Neuronal stem cell (in vitro differentiated cells): ENCODE measurements at regions not wholly inside any gene's neighbourhood (a gene's known extent, or its start where the extent isn't known, plus 50 kb on each side); places are given as distances from the start of the nearest gene placed in this dataset.

Experiments
- DNase-seq: peaks from one replicate; pipeline ENCODE4 v3.0.0-alpha.2; 2013; ENCODE audit warnings: low spot score
- H2AFZ ChIP-seq: one replicate; pipeline ENCODE4 v1.6.1; 2013; ENCODE audit warnings: mild to moderate bottlenecking, low read length, inconsistent platforms
- H2AK5ac ChIP-seq: 2 replicates; pipeline ENCODE4 v1.6.1; 2013; ENCODE audit warnings: low read depth, mild to moderate bottlenecking, inconsistent platforms, low read length, moderate library complexity, mixed read lengths
- H2BK120ac ChIP-seq: 2 replicates; pipeline ENCODE4 v1.6.1; 2013; ENCODE audit warnings: low read depth, mild to moderate bottlenecking, inconsistent platforms, low read length, moderate library complexity, mixed read lengths
- H2BK12ac ChIP-seq: one replicate; pipeline ENCODE4 v1.6.1; 2013; ENCODE audit warnings: low read length, inconsistent platforms
- H2BK15ac ChIP-seq: 2 replicates; pipeline ENCODE4 v1.6.1; 2013; ENCODE audit warnings: mild to moderate bottlenecking, low read length, inconsistent platforms, mixed read lengths
- H2BK5ac ChIP-seq: one replicate; pipeline ENCODE4 v1.6.1; 2013; ENCODE audit warnings: inconsistent platforms, mild to moderate bottlenecking, low read length, moderate library complexity
- H3K14ac ChIP-seq: one replicate; pipeline ENCODE4 v1.6.1; 2013; ENCODE audit warnings: low read length, inconsistent platforms
- H3K18ac ChIP-seq: 2 replicates; pipeline ENCODE4 v1.6.1; 2013; ENCODE audit warnings: low read length, inconsistent platforms
- H3K23ac ChIP-seq: 2 replicates; pipeline ENCODE4 v1.6.1; 2013; ENCODE audit warnings: low read depth, mild to moderate bottlenecking, mixed read lengths, low read length, inconsistent platforms; ENCODE audit not compliant: poor library complexity
- H3K27ac ChIP-seq: replicated peaks from 3 replicates; pipeline ENCODE4 v1.5.1; 2013; ENCODE audit warnings: low read length, inconsistent platforms
- H3K27me3 ChIP-seq, 3 experiments: 2 replicates each; pipeline ENCODE4 v1.6.1; 2013; ENCODE audit warnings: low read length in 3 of 3, mild to moderate bottlenecking in 2 of 3, inconsistent platforms in 1 of 3, low read depth in 1 of 3, mixed read lengths in 1 of 3, moderate library complexity in 1 of 3; ENCODE audit not compliant: control insufficient read depth in 3 of 3, insufficient read depth in 3 of 3
- H3K36me3 ChIP-seq, 2 donors: replicated peaks in 1 of 2; 2 replicates each; pipeline ENCODE4 v1.6.1; 2013; ENCODE audit warnings: low read length in 2 of 2; ENCODE audit not compliant: control insufficient read depth in 2 of 2, insufficient read depth in 2 of 2
- H3K4ac ChIP-seq: 2 replicates; pipeline ENCODE4 v1.6.1; 2013; ENCODE audit warnings: inconsistent platforms, mild to moderate bottlenecking, low read length, moderate library complexity
- H3K4me1 ChIP-seq, 2 donors: 1 replicate in 1 of 2; 2 replicates in 1 of 2; pipeline ENCODE4 v1.6.1; 2013; ENCODE audit warnings: low read length in 2 of 2, low read depth in 1 of 2; ENCODE audit not compliant: control insufficient read depth in 2 of 2, insufficient read depth in 1 of 2
- H3K4me2 ChIP-seq: one replicate; pipeline ENCODE4 v1.6.1; 2013; ENCODE audit warnings: mild to moderate bottlenecking, low read length, inconsistent platforms; ENCODE audit not compliant: insufficient read depth, poor library complexity, severe bottlenecking
- H3K4me3 ChIP-seq, 2 donors: 2 replicates each; pipeline ENCODE4 v1.5.1; 2013; ENCODE audit warnings: low read length in 2 of 2, mild to moderate bottlenecking in 2 of 2, inconsistent platforms in 1 of 2, moderate library complexity in 1 of 2
- H3K79me1 ChIP-seq: one replicate; pipeline ENCODE4 v1.6.1; 2013; ENCODE audit warnings: low read depth, mild to moderate bottlenecking, inconsistent platforms, low read length, moderate library complexity
- H3K9ac ChIP-seq: one replicate; pipeline ENCODE4 v1.6.1; 2013; ENCODE audit warnings: mild to moderate bottlenecking, low read depth, low read length, inconsistent platforms; ENCODE audit not compliant: poor library complexity
- H3K9me3 ChIP-seq, 2 donors: replicated peaks in 1 of 2; 2 replicates each; pipeline versions ENCODE3 to v1.6.1; 2013; ENCODE audit warnings: low read length in 2 of 2, mild to moderate bottlenecking in 2 of 2, inconsistent platforms in 1 of 2, low read depth in 1 of 2, mixed read lengths in 1 of 2, moderate library complexity in 1 of 2; ENCODE audit not compliant: control insufficient read depth in 2 of 2, insufficient read depth in 1 of 2
- H4K8ac ChIP-seq: one replicate; pipeline ENCODE4 v1.6.1; 2013; ENCODE audit warnings: low read depth, mild to moderate bottlenecking, inconsistent platforms, low read length, moderate library complexity
- H4K91ac ChIP-seq: one replicate; pipeline ENCODE4 v1.6.1; 2013; ENCODE audit warnings: low read length, low read depth, mild to moderate bottlenecking, inconsistent platforms; ENCODE audit not compliant: poor library complexity
- whole genome bisulfite sequencing, 2 donors: extraction: QIAGEN DNeasy Blood & Tissue Kit; methylation state at CpG; one replicate each; pipeline ENCODE4 v1.1.7; 2013; ENCODE audit warnings: missing lambda C conversion rate in 2 of 2, mixed read lengths in 1 of 2; ENCODE audit not compliant: insufficient read length in 2 of 2, insufficient replicate concordance in 1 of 2; ENCODE audit errors: extremely low coverage in 2 of 2; 5-methylcytosine and 5-hydroxymethylcytosine counted together

GRCh38 chrX:82591421-82591820 is 916.7 kb upstream of the POU3F4 start:
- no peaks in the 10 kb centered on the region for H3K27me3 ChIP-seq
- H3K4ac ChIP-seq: no peak overlapping the region
- DNase-seq: no peak
- no peak overlapping the region for H3K23ac ChIP-seq
- no peak overlapping the region for H2AFZ ChIP-seq
- H3K14ac ChIP-seq: no peak overlapping the region
- no CpG with 5 or more reads among the region's 3 CpGs for WGBS, 2 donors
- no peak overlapping the region for H2AK5ac ChIP-seq
- H3K79me1 ChIP-seq: no peaks in the 10 kb centered on the region
- no peak overlapping the region for H3K4me3 ChIP-seq
- H2BK120ac ChIP-seq: no peak overlapping the region
- no peak overlapping the region for H2BK15ac ChIP-seq
- H2BK12ac ChIP-seq: no peak overlapping the region
- no peak overlapping the region for H4K8ac ChIP-seq
- no peak overlapping the region for H3K4me2 ChIP-seq
- H3K36me3 ChIP-seq: no peaks in the 10 kb centered on the region
- H2BK5ac ChIP-seq: no peak overlapping the region
- no peak overlapping the region for H3K18ac ChIP-seq
- H3K9ac ChIP-seq: no peak overlapping the region
- no peaks in the 10 kb centered on the region for H3K4me1 ChIP-seq
- no peak overlapping the region for H4K91ac ChIP-seq
- no peak overlapping the region for H3K27ac ChIP-seq
- H3K9me3 ChIP-seq: no peaks in the 10 kb centered on the region

DNA sequence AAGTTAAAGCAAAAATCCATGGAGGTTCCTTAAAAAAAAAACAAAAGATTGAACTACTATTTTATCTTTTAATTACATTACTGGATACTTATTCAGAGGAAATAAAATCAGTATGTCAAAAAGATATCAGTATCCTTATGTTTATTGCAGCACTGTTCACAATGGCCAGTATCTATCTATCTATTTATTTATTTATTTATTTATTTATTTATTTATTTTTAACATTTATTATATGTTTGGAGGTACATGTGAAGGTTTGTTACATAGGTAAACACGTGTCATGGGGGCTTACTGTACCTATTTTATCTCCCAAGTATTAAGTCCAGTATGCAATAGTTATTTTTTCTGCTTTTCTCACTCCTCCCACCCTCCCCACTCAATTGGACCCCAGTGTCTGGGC is 881.1 kb upstream of the POU3F4 start:
- no peaks in the 10 kb centered on the region for H3K27me3 ChIP-seq
- no peak overlapping the region for H2BK12ac ChIP-seq
- no CpG with 5 or more reads among the region's 1 CpG for WGBS, 2 donors
- no peak overlapping the region for H3K4me2 ChIP-seq
- H3K23ac ChIP-seq: no peak overlapping the region
- H3K4me1 ChIP-seq: no peaks in the 10 kb centered on the region
- H2BK120ac ChIP-seq: no peak overlapping the region
- no peaks in the 10 kb centered on the region for H3K79me1 ChIP-seq
- no peaks in the 10 kb centered on the region for H3K36me3 ChIP-seq
- H2BK15ac ChIP-seq: no peak overlapping the region
- no peak overlapping the region for H3K27ac ChIP-seq
- no peak overlapping the region for H3K18ac ChIP-seq
- H3K4me3 ChIP-seq: no peak overlapping the region
- H2BK5ac ChIP-seq: no peak overlapping the region
- DNase-seq: no peak
- H2AFZ ChIP-seq: no peak overlapping the region
- no peak overlapping the region for H3K4ac ChIP-seq
- H3K14ac ChIP-seq: no peak overlapping the region
- no peak overlapping the region for H3K9ac ChIP-seq
- H2AK5ac ChIP-seq: no peak overlapping the region
- no peak overlapping the region for H4K8ac ChIP-seq
- no peaks in the 10 kb centered on the region for H3K9me3 ChIP-seq
- H4K91ac ChIP-seq: no peak overlapping the region

DNA sequence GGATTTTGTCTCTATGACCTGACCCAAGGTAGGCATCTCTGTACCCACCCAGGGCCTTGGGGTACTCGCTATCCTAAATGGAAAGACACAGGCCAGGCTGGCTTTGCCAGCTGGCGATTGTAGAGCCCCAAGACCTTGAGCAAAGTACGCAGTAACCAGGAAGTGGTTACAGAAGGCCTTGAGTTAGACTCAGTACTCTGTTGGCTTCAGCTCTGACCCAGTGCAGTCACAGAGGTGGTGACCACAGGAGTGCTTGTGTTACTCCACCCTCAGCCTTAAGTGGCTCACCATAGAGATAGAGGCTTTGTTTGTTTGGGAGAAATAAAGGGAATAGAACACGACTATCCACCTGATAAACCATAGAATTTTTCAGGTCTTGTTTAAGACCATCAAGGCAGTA is 880.5 kb upstream of the POU3F4 start:
- H2BK15ac ChIP-seq: no peak overlapping the region
- H4K91ac ChIP-seq: no peak overlapping the region
- H3K23ac ChIP-seq: no peak overlapping the region
- WGBS, 2 donors: no CpG with 5 or more reads among the region's 4 CpGs
- H3K14ac ChIP-seq: no peak overlapping the region
- H2BK120ac ChIP-seq: no peak overlapping the region
- no peaks in the 10 kb centered on the region for H3K27me3 ChIP-seq
- no peaks in the 10 kb centered on the region for H3K4me1 ChIP-seq
- H3K27ac ChIP-seq: no peak overlapping the region
- no peak overlapping the region for H3K18ac ChIP-seq
- no peaks in the 10 kb centered on the region for H3K36me3 ChIP-seq
- no peak overlapping the region for H2BK5ac ChIP-seq
- no peaks in the 10 kb centered on the region for H3K79me1 ChIP-seq
- H2AFZ ChIP-seq: no peak overlapping the region
- H3K9ac ChIP-seq: no peak overlapping the region
- H2AK5ac ChIP-seq: no peak overlapping the region
- no peak overlapping the region for H4K8ac ChIP-seq
- no peak for DNase-seq
- H3K9me3 ChIP-seq: no peaks in the 10 kb centered on the region
- H3K4me3 ChIP-seq: no peak overlapping the region
- no peak overlapping the region for H3K4me2 ChIP-seq
- no peak overlapping the region for H2BK12ac ChIP-seq
- H3K4ac ChIP-seq: no peak overlapping the region

DNA sequence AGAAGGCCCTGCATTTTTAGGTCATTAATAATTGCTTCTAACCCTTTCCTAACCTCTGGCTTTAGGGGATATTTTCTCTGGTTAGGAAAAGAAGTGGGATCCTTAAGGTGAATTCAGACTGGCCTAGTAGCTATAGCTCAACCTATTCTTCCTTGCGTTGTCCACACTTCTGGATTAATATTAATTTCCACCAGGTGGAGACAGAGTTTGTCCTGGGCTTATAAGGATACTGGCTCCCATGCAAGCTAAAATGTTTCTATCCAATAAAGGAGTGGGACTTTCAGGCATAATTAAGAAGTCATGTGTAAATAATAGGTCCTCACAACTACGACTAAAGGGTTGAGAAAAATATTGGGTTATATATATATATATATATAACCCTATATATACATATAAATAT is 860.0 kb upstream of the POU3F4 start:
- no peaks in the 10 kb centered on the region for H3K79me1 ChIP-seq
- H4K8ac ChIP-seq: no peak overlapping the region
- no peak overlapping the region for H3K14ac ChIP-seq
- no peak overlapping the region for H2BK15ac ChIP-seq
- no peak overlapping the region for H3K9ac ChIP-seq
- no peak overlapping the region for H2AFZ ChIP-seq
- H3K4me3 ChIP-seq: no peak overlapping the region
- no peak overlapping the region for H2BK120ac ChIP-seq
- no peak overlapping the region for H3K4ac ChIP-seq
- H3K36me3 ChIP-seq: no peaks in the 10 kb centered on the region
- no peaks in the 10 kb centered on the region for H3K4me1 ChIP-seq
- no peak for DNase-seq
- no peak overlapping the region for H3K27ac ChIP-seq
- H3K4me2 ChIP-seq: no peak overlapping the region
- no peak overlapping the region for H2BK12ac ChIP-seq
- no peaks in the 10 kb centered on the region for H3K27me3 ChIP-seq
- H2BK5ac ChIP-seq: no peak overlapping the region
- H3K9me3 ChIP-seq: no peaks in the 10 kb centered on the region
- WGBS, 2 donors: no CpG with 5 or more reads among the region's 2 CpGs
- no peak overlapping the region for H3K23ac ChIP-seq
- H3K18ac ChIP-seq: no peak overlapping the region
- no peak overlapping the region for H4K91ac ChIP-seq
- no peak overlapping the region for H2AK5ac ChIP-seq
